HG03460 (cell line): ENCODE measurements at regions not wholly inside any gene's neighbourhood (a gene's known extent, or its start where the extent isn't known, plus 50 kb on each side); places are given as distances from the start of the nearest gene placed in this dataset.

Experiments used
- ATAC-seq: cut with Tn5 transposase; IDR thresholded peaks from one replicate; pipeline ENCODE4 v1.9.1; 2021; ENCODE audit not compliant: unreplicated experiment

- ATAC-seq, result no peak
These were observed 77.5 kb downstream of the RPLP1 start for GRCh38 chr15:69529961-69530633.

- ATAC-seq, result no peak
These were observed 78.5 kb downstream of the RPLP1 start for GRCh38 chr15:69530991-69531664.

- no peak for ATAC-seq
These were observed 79.0 kb downstream of the RPLP1 start for GRCh38 chr15:69531665-69532027.

GRCh38 chr15:69532066-69532465, 79.4 kb downstream of the RPLP1 start:
- no peak for ATAC-seq

- no peak for ATAC-seq
These were observed 80.2 kb downstream of the RPLP1 start for GRCh38 chr15:69532856-69533255.

GRCh38 chr15:69533522-69533921, 80.9 kb downstream of the RPLP1 start:
- ATAC-seq, result no peak

- ATAC-seq, result no peak
These were observed 82.6 kb downstream of the RPLP1 start for GRCh38 chr15:69535101-69535638.

- ATAC-seq, result no peak
These were observed 83.4 kb downstream of the RPLP1 start for GRCh38 chr15:69535998-69536397.

- ATAC-seq, result no peak
These were observed 84.3 kb downstream of the RPLP1 start for GRCh38 chr15:69536726-69537512.

GRCh38 chr15:69537901-69538300, 85.3 kb downstream of the RPLP1 start:
- no peak for ATAC-seq

- no peak for ATAC-seq
These were observed 85.8 kb downstream of the RPLP1 start for GRCh38 chr15:69538379-69538778.

- no peak for ATAC-seq
These were observed 86.7 kb downstream of the RPLP1 start for GRCh38 chr15:69539345-69539744.

- no peak for ATAC-seq
These were observed 88.0 kb downstream of the RPLP1 start for GRCh38 chr15:69540622-69541021.

GRCh38 chr15:69542028-69542427, 89.4 kb downstream of the RPLP1 start:
- ATAC-seq, result no peak

GRCh38 chr15:69543681-69544364, 91.2 kb downstream of the RPLP1 start:
- ATAC-seq, result no peak

GRCh38 chr15:69544365-69545113, 91.9 kb downstream of the RPLP1 start:
- ATAC-seq, result no peak

- no peak for ATAC-seq
These were observed 93.6 kb downstream of the RPLP1 start for GRCh38 chr15:69546182-69546581.

GRCh38 chr15:69548395-69549180, 96.0 kb downstream of the RPLP1 start:
- no peak for ATAC-seq

GRCh38 chr15:69551391-69552056, 98.9 kb downstream of the RPLP1 start:
- no peak for ATAC-seq
